HL-60 (cell line): ENCODE measurements at regions not wholly inside any gene's neighbourhood (a gene's known extent, or its start where the extent isn't known, plus 50 kb on each side); places are given as distances from the start of the nearest gene placed in this dataset.

Experiments used
- DNase-seq, 2 experiments: peaks; one replicate each; pipeline ENCODE4 v3.0.0-alpha.2; 2010 to 2020; ENCODE audit warnings: low read depth in 1 of 2, low spot score in 1 of 2
- H3K27ac ChIP-seq: fragments of 250-450 bp; sonication (Bioruptor Pico); replicated peaks from 2 replicates; pipeline ENCODE4 v1.5.1; 2020; ENCODE audit warnings: mild to moderate bottlenecking, moderate library complexity
- H3K27me3 ChIP-seq: fragments of 250-450 bp; sonication (Bioruptor Pico); 2 replicates; pipeline ENCODE4 v1.5.1; 2021; ENCODE audit warnings: mild to moderate bottlenecking, moderate library complexity; ENCODE audit not compliant: insufficient read depth, poor library complexity, severe bottlenecking
- H3K4me3 ChIP-seq: replicated peaks from 2 replicates; pipeline ENCODE4 v1.5.1; 2011; ENCODE audit warnings: mild to moderate bottlenecking, control low read depth, low read length; ENCODE audit not compliant: insufficient read depth
- GABPA ChIP-seq: IDR thresholded peaks from 2 replicates; pipeline ENCODE4 v1.6.1; 2012; ENCODE audit warnings: low read depth
- POLR2AphosphoS5 ChIP-seq: IDR thresholded peaks from 2 replicates; pipeline ENCODE4 v1.6.1; 2012; ENCODE audit warnings: low read depth
- REST ChIP-seq: IDR thresholded peaks from 2 replicates; pipeline ENCODE4 v1.6.1; 2012; ENCODE audit warnings: low read depth; ENCODE audit not compliant: insufficient replicate concordance
- SPI1 ChIP-seq: IDR thresholded peaks from 2 replicates; pipeline ENCODE4 v1.6.1; 2012; ENCODE audit warnings: low read depth, mild to moderate bottlenecking, borderline replicate concordance
- TF ChIP-seq, protein P1 (sequence below): IDR thresholded peaks from one replicate; pipeline ENCODE4 v1.5.1; 2011; ENCODE audit warnings: low read length, control low read depth, inconsistent platforms; ENCODE audit not compliant: insufficient read depth

- H3K4me3 ChIP-seq = no peak overlapping the region
- TF ChIP-seq REST (no peak), GABPA (no peak), POLR2AphosphoS5 (no peak), SPI1 (no peak)
- TF ChIP-seq, protein P1, sequence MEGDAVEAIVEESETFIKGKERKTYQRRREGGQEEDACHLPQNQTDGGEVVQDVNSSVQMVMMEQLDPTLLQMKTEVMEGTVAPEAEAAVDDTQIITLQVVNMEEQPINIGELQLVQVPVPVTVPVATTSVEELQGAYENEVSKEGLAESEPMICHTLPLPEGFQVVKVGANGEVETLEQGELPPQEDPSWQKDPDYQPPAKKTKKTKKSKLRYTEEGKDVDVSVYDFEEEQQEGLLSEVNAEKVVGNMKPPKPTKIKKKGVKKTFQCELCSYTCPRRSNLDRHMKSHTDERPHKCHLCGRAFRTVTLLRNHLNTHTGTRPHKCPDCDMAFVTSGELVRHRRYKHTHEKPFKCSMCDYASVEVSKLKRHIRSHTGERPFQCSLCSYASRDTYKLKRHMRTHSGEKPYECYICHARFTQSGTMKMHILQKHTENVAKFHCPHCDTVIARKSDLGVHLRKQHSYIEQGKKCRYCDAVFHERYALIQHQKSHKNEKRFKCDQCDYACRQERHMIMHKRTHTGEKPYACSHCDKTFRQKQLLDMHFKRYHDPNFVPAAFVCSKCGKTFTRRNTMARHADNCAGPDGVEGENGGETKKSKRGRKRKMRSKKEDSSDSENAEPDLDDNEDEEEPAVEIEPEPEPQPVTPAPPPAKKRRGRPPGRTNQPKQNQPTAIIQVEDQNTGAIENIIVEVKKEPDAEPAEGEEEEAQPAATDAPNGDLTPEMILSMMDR = no peak
- no peak for DNase-seq
- no peak overlapping the region for H3K27ac ChIP-seq
- no peaks in the 10 kb centered on the region for H3K27me3 ChIP-seq
These were observed 260.3 kb upstream of the FERD3L start for GRCh38 chr7:19405541-19405940.

- DNase-seq = no peak
- TF ChIP-seq REST (no peak), GABPA (no peak)
- TF ChIP-seq, protein P1 = no peak
- Histone ChIP-seq H3K4me3 (no peak overlapping the region), H3K27ac (no peak overlapping the region), H3K27me3 (no peaks in the 10 kb centered on the region)
These were observed 259.7 kb upstream of the FERD3L start for GRCh38 chr7:19404912-19405329.

DNA sequence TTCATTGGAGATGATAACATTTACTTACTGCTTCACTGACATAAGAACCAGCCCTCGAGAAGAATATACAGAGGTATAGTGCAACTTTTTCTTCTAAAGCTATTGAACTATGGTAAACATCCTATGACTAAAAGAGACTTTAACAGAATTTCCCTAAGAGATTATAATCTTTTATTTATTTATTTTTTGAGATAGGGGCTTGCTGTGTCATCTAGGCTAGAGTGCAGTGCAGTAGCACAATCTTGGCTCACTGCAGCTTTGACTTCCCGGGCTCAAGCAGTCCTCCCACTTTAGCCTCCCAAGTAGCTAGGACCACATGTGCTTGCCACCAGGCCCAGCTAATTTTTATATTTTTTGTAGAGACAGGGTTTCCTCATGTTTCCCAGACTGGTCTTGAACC, 258.5 kb upstream of the FERD3L start:
- DNase-seq = no peak
- Histone ChIP-seq H3K27ac (no peak overlapping the region), H3K27me3 (no peaks in the 10 kb centered on the region), H3K4me3 (no peak overlapping the region)
- TF ChIP-seq, protein P1 = no peak
- TF ChIP-seq REST = no peak
- no peak for TF ChIP-seq GABPA
- TF ChIP-seq POLR2AphosphoS5 = no peak
- no peak for TF ChIP-seq SPI1
